ENCODE measurements at regions not wholly inside any gene's neighbourhood (a gene's known extent, or its start where the extent isn't known, plus 50 kb on each side); places are given as distances from the start of the nearest gene placed in this dataset.

DNA sequence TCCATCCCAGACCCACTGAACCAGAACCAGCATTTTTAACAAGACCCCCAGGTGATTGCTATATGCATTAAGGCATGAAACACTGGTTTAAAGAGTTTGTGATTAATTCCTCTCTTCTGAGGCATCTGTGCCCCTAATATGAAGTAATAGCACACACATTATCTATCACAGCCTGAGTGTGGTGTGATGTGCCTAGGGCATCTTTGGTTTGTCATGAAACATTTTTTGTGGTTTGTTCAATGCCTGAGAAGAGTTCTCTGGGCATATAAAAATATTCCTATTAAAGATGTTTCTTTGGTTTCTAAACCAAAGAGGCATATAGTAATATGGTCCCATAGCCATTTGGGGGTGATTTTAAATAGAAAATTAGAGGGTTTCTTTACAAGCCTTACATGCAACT is 221.7 kb upstream of the SPOPL start:
- H3K4me2 ChIP-seq (ENCODE audit: insufficient read depth, low read length) = no peak overlapping the region
- no peak overlapping the region for H3K9ac ChIP-seq (ENCODE audit: low read depth, low read length)
- no peaks in the 10 kb centered on the region for H3K79me2 ChIP-seq (ENCODE audit: insufficient read depth, low read length)
- H3K27ac ChIP-seq (ENCODE audit: low read length) = no peak overlapping the region
- H3K36me3 ChIP-seq (ENCODE audit: insufficient read depth, low read length) = no peaks in the 10 kb centered on the region
- TF ChIP-seq, protein P1, sequence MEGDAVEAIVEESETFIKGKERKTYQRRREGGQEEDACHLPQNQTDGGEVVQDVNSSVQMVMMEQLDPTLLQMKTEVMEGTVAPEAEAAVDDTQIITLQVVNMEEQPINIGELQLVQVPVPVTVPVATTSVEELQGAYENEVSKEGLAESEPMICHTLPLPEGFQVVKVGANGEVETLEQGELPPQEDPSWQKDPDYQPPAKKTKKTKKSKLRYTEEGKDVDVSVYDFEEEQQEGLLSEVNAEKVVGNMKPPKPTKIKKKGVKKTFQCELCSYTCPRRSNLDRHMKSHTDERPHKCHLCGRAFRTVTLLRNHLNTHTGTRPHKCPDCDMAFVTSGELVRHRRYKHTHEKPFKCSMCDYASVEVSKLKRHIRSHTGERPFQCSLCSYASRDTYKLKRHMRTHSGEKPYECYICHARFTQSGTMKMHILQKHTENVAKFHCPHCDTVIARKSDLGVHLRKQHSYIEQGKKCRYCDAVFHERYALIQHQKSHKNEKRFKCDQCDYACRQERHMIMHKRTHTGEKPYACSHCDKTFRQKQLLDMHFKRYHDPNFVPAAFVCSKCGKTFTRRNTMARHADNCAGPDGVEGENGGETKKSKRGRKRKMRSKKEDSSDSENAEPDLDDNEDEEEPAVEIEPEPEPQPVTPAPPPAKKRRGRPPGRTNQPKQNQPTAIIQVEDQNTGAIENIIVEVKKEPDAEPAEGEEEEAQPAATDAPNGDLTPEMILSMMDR (IDR thresholded peaks at IDR 0.05; ENCODE audit: borderline replicate concordance, extremely low read depth, low read length, poor library complexity, severe bottlenecking) = no peak
- no peak for TF ChIP-seq EZH2 (IDR thresholded peaks at IDR 0.05; ENCODE audit: borderline replicate concordance, low read depth, low read length, severe bottlenecking)
- no peaks in the 10 kb centered on the region for H4K20me1 ChIP-seq (ENCODE audit: insufficient read depth, low read length)
- no peaks in the 10 kb centered on the region for H3K4me1 ChIP-seq (ENCODE audit: insufficient read depth, low read length)
- H3K27me3 ChIP-seq (ENCODE audit: insufficient read depth, low read length, poor library complexity) = no peaks in the 10 kb centered on the region
- H2AFZ ChIP-seq (ENCODE audit: low read depth, low read length) = no peak overlapping the region
- H3K4me3 ChIP-seq (ENCODE audit: low read depth in 1 of 2, low read length in 2 of 2) = no peak overlapping the region
- H3K9me3 ChIP-seq (ENCODE audit: insufficient read depth, low read length, severe bottlenecking) = no peaks in the 10 kb centered on the region
- DNase-seq = no peak
- no peak for ATAC-seq (ENCODE audit: insufficient read depth, low read depth)

DNA sequence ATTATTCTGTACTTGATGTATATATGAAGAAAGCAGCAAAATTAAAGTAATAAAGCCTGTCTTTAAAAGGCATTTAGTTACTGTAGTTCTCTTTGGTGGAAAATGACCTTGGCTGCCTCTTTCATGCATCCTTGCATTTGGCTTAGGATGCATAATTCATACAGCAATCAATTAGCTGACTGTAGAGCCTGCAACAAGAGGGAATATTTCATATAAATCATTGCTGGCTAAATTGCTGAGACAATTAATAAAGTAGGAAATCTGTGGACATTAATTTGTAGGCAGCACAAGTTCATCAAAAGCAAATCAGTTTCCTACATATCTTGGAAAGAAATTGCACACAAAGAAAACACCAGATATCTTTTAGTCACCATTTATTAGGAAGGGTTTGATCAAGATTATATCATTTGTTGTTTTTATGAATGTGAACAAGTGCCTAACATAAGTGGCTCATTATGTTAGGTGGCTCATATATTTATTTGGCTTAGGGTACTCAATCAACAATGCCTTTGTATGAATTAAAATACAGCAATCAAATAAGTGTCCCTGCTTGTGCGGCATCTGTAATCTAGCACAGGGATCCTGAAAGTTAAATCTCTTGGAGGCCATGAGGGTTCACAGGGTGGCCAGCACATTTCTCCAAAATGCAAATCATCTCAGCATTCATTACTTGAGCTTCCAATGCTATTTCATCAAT is 220.4 kb upstream of the SPOPL start:
- Histone ChIP-seq H2AFZ (ENCODE audit: low read depth, low read length) (no peak overlapping the region), H3K4me2 (ENCODE audit: insufficient read depth, low read length) (no peak overlapping the region), H3K4me3 (ENCODE audit: low read depth in 1 of 2, low read length in 2 of 2) (no peak overlapping the region), H3K9me3 (ENCODE audit: insufficient read depth, low read length, severe bottlenecking) (no peaks in the 10 kb centered on the region), H3K79me2 (ENCODE audit: insufficient read depth, low read length) (no peaks in the 10 kb centered on the region), H3K36me3 (ENCODE audit: insufficient read depth, low read length) (no peaks in the 10 kb centered on the region), H3K27ac (ENCODE audit: low read length) (no peak overlapping the region), H3K4me1 (ENCODE audit: insufficient read depth, low read length) (no peaks in the 10 kb centered on the region), H4K20me1 (ENCODE audit: insufficient read depth, low read length) (no peaks in the 10 kb centered on the region), H3K27me3 (ENCODE audit: insufficient read depth, low read length, poor library complexity) (no peaks in the 10 kb centered on the region), H3K9ac (ENCODE audit: low read depth, low read length) (no peak overlapping the region)
- TF ChIP-seq, protein P1 (IDR thresholded peaks at IDR 0.05; ENCODE audit: borderline replicate concordance, extremely low read depth, low read length, poor library complexity, severe bottlenecking) = no peak
- no peak for TF ChIP-seq EZH2 (IDR thresholded peaks at IDR 0.05; ENCODE audit: borderline replicate concordance, low read depth, low read length, severe bottlenecking)
- no peak for ATAC-seq (ENCODE audit: insufficient read depth, low read depth)
- DNase-seq = no peak

DNA sequence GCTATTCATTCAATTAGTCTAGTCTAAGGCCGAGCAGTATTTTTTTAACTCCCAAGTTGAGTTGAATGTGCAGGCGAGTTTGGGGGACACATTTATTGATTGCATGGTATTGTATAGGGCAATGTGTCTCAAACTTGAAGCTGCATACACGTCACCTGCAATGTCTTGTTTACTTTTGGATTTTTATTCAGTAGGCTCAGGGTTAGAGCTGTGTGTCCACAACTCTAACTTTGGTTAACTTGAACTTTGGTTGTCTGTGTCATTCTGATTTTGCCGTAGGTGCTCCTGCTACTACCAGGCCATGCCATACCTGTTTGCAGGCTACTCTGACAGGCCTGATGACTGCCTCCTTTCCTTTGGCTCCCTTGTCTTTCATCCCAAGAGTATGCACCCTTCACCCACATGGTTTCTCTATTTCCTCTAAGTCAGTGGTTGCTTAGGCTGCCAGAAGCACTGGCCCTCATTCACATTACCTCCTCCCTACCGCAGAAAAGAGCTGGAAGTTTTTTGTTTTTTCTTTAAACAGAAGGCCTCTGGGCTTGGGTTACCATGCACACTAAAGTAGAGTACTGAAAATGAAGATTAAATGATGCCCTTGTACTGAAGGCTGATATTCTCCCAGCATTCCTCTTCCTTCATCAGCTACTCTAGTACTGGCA is 219.4 kb upstream of the SPOPL start:
- H3K79me2 ChIP-seq (ENCODE audit: insufficient read depth, low read length) = no peaks in the 10 kb centered on the region
- H3K9ac ChIP-seq (ENCODE audit: low read depth, low read length) = no peak overlapping the region
- no peaks in the 10 kb centered on the region for H3K9me3 ChIP-seq (ENCODE audit: insufficient read depth, low read length, severe bottlenecking)
- TF ChIP-seq, protein P1 (IDR thresholded peaks at IDR 0.05; ENCODE audit: borderline replicate concordance, extremely low read depth, low read length, poor library complexity, severe bottlenecking) = no peak
- no peak for TF ChIP-seq EZH2 (IDR thresholded peaks at IDR 0.05; ENCODE audit: borderline replicate concordance, low read depth, low read length, severe bottlenecking)
- no peaks in the 10 kb centered on the region for H3K27me3 ChIP-seq (ENCODE audit: insufficient read depth, low read length, poor library complexity)
- H3K4me1 ChIP-seq (ENCODE audit: insufficient read depth, low read length) = no peaks in the 10 kb centered on the region
- H4K20me1 ChIP-seq (ENCODE audit: insufficient read depth, low read length) = no peaks in the 10 kb centered on the region
- H3K4me2 ChIP-seq (ENCODE audit: insufficient read depth, low read length) = no peak overlapping the region
- H3K36me3 ChIP-seq (ENCODE audit: insufficient read depth, low read length) = no peaks in the 10 kb centered on the region
- no peak for ATAC-seq (ENCODE audit: insufficient read depth, low read depth)
- no peak overlapping the region for H3K27ac ChIP-seq (ENCODE audit: low read length)
- no peak overlapping the region for H3K4me3 ChIP-seq (ENCODE audit: low read depth in 1 of 2, low read length in 2 of 2)
- no peak overlapping the region for H2AFZ ChIP-seq (ENCODE audit: low read depth, low read length)
- no peak for DNase-seq
